HG02885 (cell line): ENCODE measurements at regions not wholly inside any gene's neighbourhood (a gene's known extent, or its start where the extent isn't known, plus 50 kb on each side); places are given as distances from the start of the nearest gene placed in this dataset.

ENCODE experiments used
- ATAC-seq: cut with Tn5 transposase; IDR thresholded peaks from one replicate; pipeline ENCODE4 v1.9.1; 2021; ENCODE audit warnings: mild to moderate bottlenecking; ENCODE audit not compliant: unreplicated experiment, poor library complexity

DNA sequence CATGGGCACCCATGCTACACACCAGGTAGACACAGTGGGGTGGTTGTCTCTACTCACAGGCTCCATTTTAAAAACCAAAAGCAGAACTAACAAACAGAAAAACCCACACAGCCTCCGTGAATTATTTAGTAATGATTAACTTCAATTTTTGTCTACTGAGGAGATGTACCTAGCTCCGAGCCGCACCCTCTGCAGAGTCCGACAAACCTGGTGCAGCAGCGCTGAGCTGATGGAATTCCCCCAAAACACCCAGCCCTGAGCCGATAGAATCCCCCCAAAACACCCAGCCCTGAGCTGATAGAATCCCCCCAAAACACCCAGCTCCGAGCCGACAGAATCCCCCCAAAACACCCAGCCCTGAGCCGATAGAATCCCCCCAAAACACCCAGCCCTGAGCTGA is 927.0 kb downstream of the BRD1 start:
- no peak for ATAC-seq

- ATAC-seq = no peak
These were observed 927.4 kb downstream of the BRD1 start for GRCh38 chr22:48900327-48900597.

GRCh38 chr22:48899523-48900326 is 927.9 kb downstream of the BRD1 start:
- no peak for ATAC-seq

GRCh38 chr22:48898524-48899250 is 929.0 kb downstream of the BRD1 start:
- no peak for ATAC-seq

- no peak for ATAC-seq
These were observed 929.9 kb downstream of the BRD1 start for GRCh38 chr22:48897645-48898370.

- no peak for ATAC-seq
These were observed 930.7 kb downstream of the BRD1 start for GRCh38 chr22:48896766-48897644.

DNA sequence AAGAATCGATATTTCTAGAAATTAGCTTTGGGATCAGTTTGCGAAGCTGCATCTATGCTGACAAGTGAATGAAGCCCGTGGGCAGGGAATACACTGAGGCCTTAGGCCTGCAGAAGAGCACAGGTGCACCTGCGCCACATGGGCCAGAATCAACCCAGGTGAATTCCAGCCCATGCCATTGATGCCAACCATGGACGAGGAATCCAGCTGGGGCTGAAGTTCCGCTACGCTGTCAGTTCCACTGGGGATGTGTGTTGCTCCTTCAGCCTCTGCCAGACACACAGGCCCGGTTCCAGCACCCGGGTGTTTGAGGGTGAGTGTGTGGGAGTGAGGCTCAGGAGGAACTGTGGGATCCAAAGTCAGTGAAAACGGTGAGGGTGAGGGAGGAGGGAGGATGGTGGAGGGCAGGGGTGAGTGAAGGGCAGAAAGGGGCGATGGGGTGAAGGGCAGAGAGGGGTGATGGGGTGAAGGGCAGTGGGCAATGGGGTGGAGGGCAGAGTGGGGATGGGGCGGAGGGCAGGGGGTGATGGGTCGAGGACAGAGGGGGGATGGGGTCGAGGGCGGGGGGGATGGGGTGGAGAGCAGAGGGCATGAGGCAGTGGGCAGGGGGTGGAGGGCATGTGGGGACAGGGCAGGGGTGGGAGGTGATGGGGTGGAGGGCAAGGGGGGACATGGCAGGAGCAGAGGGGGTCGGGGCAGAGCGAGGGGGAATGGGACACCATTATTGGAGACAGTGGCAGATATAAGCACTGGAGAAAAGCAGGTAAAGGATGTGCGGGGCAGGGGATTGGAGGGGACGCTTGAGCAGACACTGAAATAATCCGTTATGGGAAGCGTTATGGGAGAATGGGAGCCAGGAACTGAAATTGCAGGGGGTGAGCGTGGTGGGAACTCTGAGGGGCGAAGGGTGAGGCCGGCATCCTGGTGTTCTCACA is 931.6 kb downstream of the BRD1 start:
- ATAC-seq = no peak

GRCh38 chr22:48895336-48895735 is 932.3 kb downstream of the BRD1 start:
- ATAC-seq = no peak

DNA sequence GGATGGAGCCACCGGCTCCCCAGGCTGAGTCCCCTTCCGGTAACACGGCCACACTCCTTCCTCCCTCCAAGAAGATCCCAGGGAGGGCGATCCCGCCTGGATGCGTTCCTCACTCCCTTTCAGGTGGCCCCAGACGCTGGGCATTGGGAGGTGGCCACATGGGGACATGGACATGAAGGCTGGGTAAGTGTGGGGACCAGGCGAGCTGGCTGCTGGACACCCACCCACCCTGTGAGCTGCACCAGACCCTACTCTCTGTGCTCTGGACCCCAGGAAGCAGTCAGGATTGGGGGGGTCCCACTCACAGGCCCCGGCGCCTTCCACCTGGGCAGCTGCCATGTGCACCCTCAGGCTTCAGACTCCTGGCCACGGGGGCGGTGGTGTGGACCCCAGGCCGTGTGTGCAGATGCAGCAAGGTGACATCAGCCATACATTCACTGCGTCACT is 932.8 kb downstream of the BRD1 start:
- no peak for ATAC-seq

GRCh38 chr22:48894064-48894671 is 933.5 kb downstream of the BRD1 start:
- ATAC-seq = no peak

DNA sequence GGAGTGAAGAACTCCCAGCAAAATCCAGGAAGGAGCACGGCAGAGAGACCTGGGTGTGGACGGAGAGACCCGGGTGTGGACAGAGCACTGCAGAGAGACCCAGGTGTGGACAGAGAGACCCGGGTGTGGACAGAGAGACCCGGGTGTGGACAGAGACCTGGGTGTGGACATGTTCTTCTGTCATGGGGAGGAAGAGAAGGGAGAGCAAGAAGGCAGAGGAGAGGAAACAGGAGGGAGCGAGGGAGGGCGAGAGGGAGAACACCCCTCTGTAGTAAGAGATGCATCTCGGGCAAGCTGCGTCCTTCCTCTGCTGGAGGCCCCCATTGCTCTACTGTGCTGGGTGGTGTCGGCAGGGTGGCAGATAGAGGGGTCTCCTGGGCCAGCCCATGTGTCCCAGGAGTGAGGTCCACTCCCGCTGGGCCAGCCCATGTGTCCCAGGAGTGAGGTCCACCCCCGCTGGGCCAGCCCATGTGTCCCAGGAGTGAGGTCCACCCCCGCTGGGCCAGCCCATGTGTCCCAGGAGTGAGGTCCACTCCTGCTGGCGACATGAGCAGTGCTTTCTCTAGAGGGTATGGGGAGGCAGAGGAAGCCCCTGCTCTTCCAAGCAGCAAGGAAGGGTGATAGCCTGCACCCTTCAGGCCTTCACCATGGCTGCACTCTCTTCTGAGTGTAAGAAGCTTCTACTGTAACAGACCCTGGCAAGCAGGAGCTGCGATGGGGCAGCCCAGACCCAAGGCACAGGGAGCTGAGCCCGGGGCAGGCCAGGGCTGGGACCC is 934.2 kb downstream of the BRD1 start:
- no peak for ATAC-seq

- ATAC-seq = no peak
These were observed 934.9 kb downstream of the BRD1 start for GRCh38 chr22:48892578-48893287.

GRCh38 chr22:48891688-48892577 is 935.7 kb downstream of the BRD1 start:
- no peak for ATAC-seq

DNA sequence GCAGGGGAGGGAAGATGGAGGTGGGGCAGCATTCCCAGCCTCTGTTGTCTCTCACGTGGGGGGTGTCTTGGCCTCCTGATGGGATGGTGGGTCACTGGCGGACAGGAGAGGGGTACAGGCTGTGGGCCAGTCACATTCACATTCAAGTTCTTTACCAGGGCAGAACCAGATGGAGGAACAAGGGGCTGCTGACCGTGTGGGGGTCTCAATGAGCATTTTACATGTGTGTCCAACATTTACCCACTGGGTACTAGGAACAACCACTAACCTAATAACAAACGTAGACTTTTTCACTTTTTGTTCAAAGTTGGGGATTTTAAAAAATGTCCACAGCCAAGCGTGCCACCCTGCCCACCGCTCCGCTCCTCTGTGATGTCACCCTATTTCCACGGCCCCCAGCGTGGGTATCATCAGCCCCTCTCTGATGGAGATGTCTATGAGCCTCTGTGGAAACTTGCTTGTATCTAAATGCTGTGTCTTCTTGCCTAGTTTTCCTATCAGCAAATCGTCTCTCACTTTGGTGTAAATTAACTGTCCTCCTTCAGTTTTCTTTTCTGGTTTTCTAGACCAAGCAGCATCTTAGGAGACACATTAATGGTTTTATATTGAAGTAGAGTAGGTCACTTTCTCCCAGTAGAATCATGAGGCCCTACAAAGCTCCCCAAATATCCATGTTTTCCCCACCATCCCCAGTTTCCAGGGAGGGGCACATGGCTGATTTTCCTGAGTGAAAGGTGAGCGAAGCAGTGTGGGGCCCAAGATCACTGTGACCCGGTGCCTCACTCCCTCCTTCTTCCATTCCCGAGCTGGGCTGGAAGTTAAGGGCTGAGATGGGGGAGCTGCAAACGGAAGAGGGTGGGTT is 936.7 kb downstream of the BRD1 start:
- ATAC-seq = no peak

DNA sequence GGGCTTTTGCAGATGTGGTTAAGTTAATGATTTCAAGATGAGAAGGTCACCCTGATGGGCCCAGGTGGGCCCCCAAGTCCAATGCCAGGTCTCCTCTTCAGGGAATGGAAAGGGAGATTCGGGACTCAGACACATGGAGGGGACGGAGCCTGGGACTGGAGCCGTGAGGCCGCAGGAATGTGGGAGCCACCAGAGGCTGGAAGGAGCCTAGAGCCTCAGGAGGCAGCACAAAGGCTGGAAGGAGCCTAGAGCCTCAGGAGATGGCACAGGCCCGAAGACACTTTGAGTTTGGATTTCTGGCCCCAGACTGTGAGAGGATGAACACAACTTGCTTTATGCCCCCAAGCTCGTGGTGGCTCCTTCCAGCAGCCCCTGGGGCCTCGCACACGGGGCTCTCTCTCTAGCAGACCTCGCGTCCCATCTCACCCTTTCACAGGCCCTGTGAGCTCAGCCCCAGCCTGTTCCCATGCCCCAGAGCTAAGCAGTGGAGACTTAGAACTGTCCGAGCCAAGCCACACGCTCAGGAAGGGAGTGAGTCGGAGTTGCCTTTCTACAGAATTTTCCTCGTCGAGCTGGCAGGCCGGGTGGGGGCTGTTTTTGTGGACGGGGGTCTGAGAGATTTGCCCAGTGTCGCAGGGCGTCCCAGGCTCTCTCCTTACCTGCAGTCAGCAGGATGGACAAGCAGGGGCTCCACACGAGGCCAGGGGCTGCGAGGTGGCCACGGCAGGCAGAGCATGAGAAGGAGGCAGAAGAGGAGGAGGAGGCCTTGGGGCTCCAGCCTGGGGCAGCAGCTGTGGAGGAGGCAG is 937.6 kb downstream of the BRD1 start:
- no peak for ATAC-seq
